PC-3 (cell line): ENCODE measurements at regions not wholly inside any gene's neighbourhood (a gene's known extent, or its start where the extent isn't known, plus 50 kb on each side); places are given as distances from the start of the nearest gene placed in this dataset.

ENCODE experiments used
- ATAC-seq: fragments of 200-7000 bp; cut with Tn5 transposase; 2 replicates; pipeline ENCODE4 v1.9.1; 2020; ENCODE audit warnings: mild to moderate bottlenecking, moderate library complexity
- BruUV-seq: library from RNA; stranded (reverse); fragments of 400-500 nt; replicated peaks from 2 replicates; lab custom pipeline; 2021; lab: Mats Ljungman, UMichigan
- CTCF ChIA-PET: fragments of 300-600 bp; sonication (Branson Sonifier 250); formaldehyde crosslinking; loops from one replicate; lab custom pipeline; 2022; ENCODE audit warnings: antibody characterized with exemption; lab: Charles Lee
- POLR2A ChIA-PET: fragments of 300-600 bp; sonication (Branson Sonifier 250); formaldehyde crosslinking; loops from one replicate; lab custom pipeline; 2022; ENCODE audit warnings: antibody characterized with exemption; ENCODE audit not compliant: unreplicated experiment; lab: Charles Lee
- DNase-seq: peaks from one replicate; pipeline ENCODE4 v3.0.0-alpha.2; 2015
- H2AFZ ChIP-seq: fragments of 300-600 bp; sonication (generic); 2 replicates; pipeline ENCODE4 v1.6.0; 2016; ENCODE audit warnings: antibody characterized with exemption, low read length
- H3F3A ChIP-seq: fragments of 300-600 bp; sonication (generic); one replicate; pipeline ENCODE4 v1.6.0; 2017; ENCODE audit warnings: antibody characterized with exemption, low read length, control low read depth, mild to moderate bottlenecking; ENCODE audit not compliant: unreplicated experiment
- H3K27ac ChIP-seq: fragments of 300-600 bp; sonication (generic); 2 replicates; pipeline ENCODE4 v1.5.1; 2016; ENCODE audit warnings: mild to moderate bottlenecking, low read length
- H3K27me3 ChIP-seq: fragments of 300-600 bp; sonication (generic); 2 replicates; pipeline ENCODE4 v1.6.1; 2016; ENCODE audit warnings: low read length, mixed read lengths
- H3K36me3 ChIP-seq: fragments of 300-600 bp; sonication (generic); 2 replicates; pipeline ENCODE4 v1.6.1; 2016; ENCODE audit warnings: low read depth, mixed run types, low read length, mixed read lengths
- H3K4me1 ChIP-seq: fragments of 300-600 bp; sonication (generic); 2 replicates; pipeline ENCODE4 v1.5.1; 2016; ENCODE audit warnings: low read length; ENCODE audit not compliant: insufficient read depth
- H3K4me2 ChIP-seq: fragments of 300-600 bp; sonication (generic); 2 replicates; pipeline ENCODE4 v1.6.0; 2016; ENCODE audit warnings: low read length
- H3K4me3 ChIP-seq: fragments of 300-600 bp; sonication (generic); 2 replicates; pipeline ENCODE4 v1.5.1; 2016; ENCODE audit warnings: mild to moderate bottlenecking, low read length, mixed read lengths
- H3K79me2 ChIP-seq: fragments of 300-600 bp; sonication (generic); 2 replicates; pipeline ENCODE4 v1.6.1; 2017; ENCODE audit warnings: low read length, mixed read lengths
- H3K9ac ChIP-seq: fragments of 300-600 bp; sonication (generic); 2 replicates; pipeline ENCODE4 v1.6.0; 2016; ENCODE audit warnings: mild to moderate bottlenecking, low read length
- H3K9me2 ChIP-seq: fragments of 300-600 bp; sonication (generic); replicated peaks from 2 replicates; pipeline ENCODE4 v1.6.1; 2016; ENCODE audit warnings: mixed run types, low read length, mixed read lengths
- H3K9me3 ChIP-seq: fragments of 300-600 bp; sonication (generic); 2 replicates; pipeline ENCODE4 v1.6.1; 2016; ENCODE audit warnings: low read length, mixed read lengths
- H4K20me1 ChIP-seq: fragments of 300-600 bp; sonication (generic); 2 replicates; pipeline ENCODE4 v1.6.1; 2016; ENCODE audit warnings: low read length, mixed read lengths
- CTCF ChIP-seq: fragments of 300-600 bp; sonication (generic); conservative IDR thresholded peaks from 2 replicates; pipeline ENCODE4 v1.5.1; 2017; ENCODE audit warnings: antibody characterized with exemption, low read depth, mild to moderate bottlenecking, low read length
- EZH2 ChIP-seq: fragments of 300-600 bp; sonication (generic); IDR thresholded peaks from one replicate; pipeline ENCODE4 v1.6.1; 2017; ENCODE audit warnings: antibody characterized with exemption, mild to moderate bottlenecking, low read length; ENCODE audit not compliant: unreplicated experiment
- EZH2phosphoT487 ChIP-seq: fragments of 300-600 bp; sonication (generic); IDR thresholded peaks from 2 replicates; pipeline ENCODE4 v1.6.1; 2018; ENCODE audit warnings: mild to moderate bottlenecking, antibody characterized with exemption, low read length, borderline replicate concordance
- intact Hi-C: fragments of 100-400 bp; cut with micrococcal nuclease; formaldehyde crosslinking; loops from 2 replicates; pipeline ENCODE4 v1.9.0; 2023

GRCh38 chr13:74747186-74747955, 613.2 kb upstream of the KLF12 start:
- H3K9me2 ChIP-seq: no peaks in the 10 kb centered on the region
- intact Hi-C loops: no loop called here
- BruUV-seq: no TSS peak
- ChIA-PET POLR2A (no interaction called here), CTCF (no interaction called here)
- no peak for ATAC-seq
- H3K27me3 ChIP-seq: no peaks in the 10 kb centered on the region
- TF ChIP-seq CTCF (no peak), EZH2 (no peak), EZH2phosphoT487 (no peak)
- no peak overlapping the region for H3K4me3 ChIP-seq
- no peaks in the 10 kb centered on the region for H3K9me3 ChIP-seq
- H3K4me1 ChIP-seq: no peaks in the 10 kb centered on the region
- H3F3A ChIP-seq: no peaks in the 10 kb centered on the region
- no peak overlapping the region for H3K4me2 ChIP-seq
- no peak overlapping the region for H3K27ac ChIP-seq
- H3K36me3 ChIP-seq: no peaks in the 10 kb centered on the region
- H2AFZ ChIP-seq: no peak overlapping the region
- DNase-seq: no peak
- no peaks in the 10 kb centered on the region for H3K79me2 ChIP-seq
- no peaks in the 10 kb centered on the region for H4K20me1 ChIP-seq
- H3K9ac ChIP-seq: no peak overlapping the region

GRCh38 chr13:74743992-74744391, 609.8 kb upstream of the KLF12 start:
- CTCF ChIA-PET: no interaction called here
- Histone ChIP-seq H2AFZ (no peak overlapping the region), H3K4me1 (no peaks in the 10 kb centered on the region), H3K79me2 (no peaks in the 10 kb centered on the region), H3K27me3 (no peaks in the 10 kb centered on the region), H3K9me3 (no peaks in the 10 kb centered on the region), H3F3A (no peaks in the 10 kb centered on the region), H3K36me3 (no peaks in the 10 kb centered on the region), H4K20me1 (no peaks in the 10 kb centered on the region), H3K4me3 (no peak overlapping the region), H3K9me2 (no peaks in the 10 kb centered on the region), H3K4me2 (no peak overlapping the region), H3K27ac (no peak overlapping the region), H3K9ac (no peak overlapping the region)
- no peak for ATAC-seq
- no peak for TF ChIP-seq EZH2
- no peak for TF ChIP-seq CTCF
- no peak for TF ChIP-seq EZH2phosphoT487
- BruUV-seq: no TSS peak
- DNase-seq: no peak
- intact Hi-C loops: no loop called here
- POLR2A ChIA-PET: no interaction called here

- Histone ChIP-seq H3K4me2 (no peak overlapping the region), H3K4me1 (no peaks in the 10 kb centered on the region), H3K36me3 (no peaks in the 10 kb centered on the region), H3K9me3 (no peaks in the 10 kb centered on the region), H3K27ac (no peak overlapping the region), H2AFZ (no peak overlapping the region), H3K79me2 (no peaks in the 10 kb centered on the region), H3F3A (no peaks in the 10 kb centered on the region), H3K4me3 (no peak overlapping the region), H3K9ac (no peak overlapping the region), H3K9me2 (no peaks in the 10 kb centered on the region), H3K27me3 (no peaks in the 10 kb centered on the region), H4K20me1 (no peaks in the 10 kb centered on the region)
- ATAC-seq: no peak
- ChIA-PET POLR2A (no interaction called here), CTCF (no interaction called here)
- TF ChIP-seq EZH2phosphoT487 (no peak), CTCF (no peak), EZH2 (no peak)
- no peak for DNase-seq
- intact Hi-C loops: no loop called here
- no TSS peak for BruUV-seq
Measured at GRCh38 chr13:74741732-74742131, 607.5 kb upstream of the KLF12 start.
